ES-I3 (cell line): ENCODE measurements at regions not wholly inside any gene's neighbourhood (a gene's known extent, or its start where the extent isn't known, plus 50 kb on each side); places are given as distances from the start of the nearest gene placed in this dataset.
"Not testable (repeated sequence)": the region's sequence is repeated elsewhere in the genome, so short reads cannot be mapped to it uniquely, and the experiment has no call there.

Experiments
- H3K36me3 ChIP-seq: 2 replicates; pipeline ENCODE4 v1.6.1; 2013; ENCODE audit warnings: mild to moderate bottlenecking, low read length, control low read depth, moderate library complexity; ENCODE audit not compliant: insufficient read depth
- H3K4me1 ChIP-seq: 2 replicates; pipeline ENCODE4 v1.6.1; 2013; ENCODE audit warnings: mild to moderate bottlenecking, control low read depth, low read length; ENCODE audit not compliant: insufficient read depth
- H3K9ac ChIP-seq: 2 replicates; pipeline ENCODE4 v1.6.1; 2013; ENCODE audit warnings: low read depth, mild to moderate bottlenecking, low read length, moderate library complexity
- H3K9me3 ChIP-seq: 2 replicates; pipeline ENCODE4 v1.6.1; 2013; ENCODE audit warnings: mild to moderate bottlenecking, low read length, moderate library complexity; ENCODE audit not compliant: control insufficient read depth, insufficient read depth

- no peaks in the 10 kb centered on the region for H3K36me3 ChIP-seq
- H3K4me1 ChIP-seq = no peaks in the 10 kb centered on the region
- H3K9me3 ChIP-seq = no peaks in the 10 kb centered on the region
- no peak overlapping the region for H3K9ac ChIP-seq
These were observed 1886.0 kb upstream of the PCDH7 start for GRCh38 chr4:28834120-28834519.

DNA sequence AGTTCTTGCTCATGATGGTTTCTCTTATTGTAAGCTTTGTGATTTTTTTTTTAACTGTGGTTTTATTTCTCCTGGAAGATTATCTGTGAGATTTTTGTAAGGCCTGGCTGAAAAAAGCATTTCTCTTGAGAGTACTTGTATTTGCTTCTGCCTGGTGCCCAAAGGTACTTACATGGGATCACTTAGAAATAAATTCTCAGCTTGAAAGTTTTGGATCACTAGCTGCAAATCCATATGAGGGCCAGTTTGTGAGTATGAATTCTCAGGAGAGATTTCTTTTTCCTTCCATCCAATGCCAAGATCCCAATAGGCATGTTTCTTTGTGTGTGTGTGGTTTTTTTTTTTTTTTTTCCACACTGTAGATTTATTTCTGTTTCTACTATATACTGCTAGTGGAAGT lies 1884.7 kb upstream of the PCDH7 start:
- Histone ChIP-seq H3K36me3 (no peaks in the 10 kb centered on the region), H3K9ac (no peak overlapping the region), H3K4me1 (no peaks in the 10 kb centered on the region), H3K9me3 (no peaks in the 10 kb centered on the region)

- H3K9me3 ChIP-seq = no peaks in the 10 kb centered on the region
These were observed 1877.9 kb upstream of the PCDH7 start for GRCh38 chr4:28842271-28842670.

GRCh38 chr4:28845158-28845557 lies 1875.0 kb upstream of the PCDH7 start:
- Histone ChIP-seq H3K36me3 (no peaks in the 10 kb centered on the region), H3K9me3 (no peaks in the 10 kb centered on the region), H3K4me1 (no peaks in the 10 kb centered on the region), H3K9ac (no peak overlapping the region)

More at GRCh38 chr4:28842271-28842670, 1877.9 kb upstream of the PCDH7 start:
- no peaks in the 10 kb centered on the region for H3K36me3 ChIP-seq
- H3K4me1 ChIP-seq = no peaks in the 10 kb centered on the region
- H3K9ac ChIP-seq = no peak overlapping the region

- H3K9ac ChIP-seq, H3K9me3 ChIP-seq, H3K36me3 ChIP-seq, H3K4me1 ChIP-seq: not testable (repeated sequence)
These were observed 1863.1 kb upstream of the PCDH7 start for GRCh38 chr4:28857028-28857427.

DNA sequence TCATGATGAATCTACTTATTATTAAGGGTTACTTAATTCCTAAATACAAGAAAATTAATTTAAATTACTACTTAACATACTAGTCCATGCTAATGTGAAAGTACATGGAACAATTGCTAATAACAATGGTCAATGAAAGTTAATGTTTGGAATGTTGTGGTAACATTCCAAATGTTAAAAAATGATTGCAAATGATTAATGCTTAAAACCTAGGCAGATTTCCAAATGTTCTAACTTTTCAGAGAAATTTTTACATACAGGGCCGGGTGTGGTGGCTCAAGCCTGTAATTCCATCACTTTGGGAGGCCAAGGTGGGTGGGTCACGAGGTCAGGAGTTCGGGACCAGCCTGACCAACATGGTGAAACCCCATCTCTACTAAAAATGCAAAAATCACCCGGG lies 1851.3 kb upstream of the PCDH7 start:
- Histone ChIP-seq H3K4me1 (no peaks in the 10 kb centered on the region), H3K9me3 (no peaks in the 10 kb centered on the region), H3K36me3 (no peaks in the 10 kb centered on the region), H3K9ac (no peak overlapping the region)

- H3K4me1 ChIP-seq = peaks cover 4% of the 10 kb centered on the region; the same call in 1 of the 2 replicates
- H3K9me3 ChIP-seq = no peaks in the 10 kb centered on the region
- H3K9ac ChIP-seq = no peak overlapping the region
- H3K36me3 ChIP-seq = no peaks in the 10 kb centered on the region
These were observed 1841.0 kb upstream of the PCDH7 start for GRCh38 chr4:28879178-28879577.

- Histone ChIP-seq H3K9ac (no peak overlapping the region), H3K36me3 (no peaks in the 10 kb centered on the region), H3K9me3 (no peaks in the 10 kb centered on the region), H3K4me1 (peaks cover 4% of the 10 kb centered on the region; the same call in 1 of the 2 replicates)
These were observed 1840.3 kb upstream of the PCDH7 start for GRCh38 chr4:28879900-28880299.

DNA sequence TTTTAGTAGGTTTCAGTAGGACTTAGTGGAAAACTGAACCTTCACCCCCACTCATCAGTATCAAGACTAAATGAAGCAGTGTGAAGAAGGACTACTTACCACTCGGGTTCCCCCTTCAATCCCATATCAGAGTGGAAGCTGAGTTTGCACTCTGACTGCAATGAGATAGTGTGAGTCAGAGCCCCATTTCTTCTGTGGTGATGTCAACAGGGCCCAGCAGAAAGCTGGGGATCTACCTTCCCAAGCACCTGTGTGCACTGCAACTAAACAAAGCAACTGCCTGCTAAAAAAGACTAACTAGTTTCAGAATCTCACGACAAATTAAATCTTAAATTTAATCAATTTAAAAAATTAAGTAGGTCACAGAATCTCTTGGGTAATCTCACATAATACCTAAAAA lies 1837.0 kb upstream of the PCDH7 start:
- Histone ChIP-seq H3K9me3 (no peaks in the 10 kb centered on the region), H3K4me1 (peaks cover 4% of the 10 kb centered on the region; the same call in 1 of the 2 replicates), H3K36me3 (no peaks in the 10 kb centered on the region), H3K9ac (no peak overlapping the region)

DNA sequence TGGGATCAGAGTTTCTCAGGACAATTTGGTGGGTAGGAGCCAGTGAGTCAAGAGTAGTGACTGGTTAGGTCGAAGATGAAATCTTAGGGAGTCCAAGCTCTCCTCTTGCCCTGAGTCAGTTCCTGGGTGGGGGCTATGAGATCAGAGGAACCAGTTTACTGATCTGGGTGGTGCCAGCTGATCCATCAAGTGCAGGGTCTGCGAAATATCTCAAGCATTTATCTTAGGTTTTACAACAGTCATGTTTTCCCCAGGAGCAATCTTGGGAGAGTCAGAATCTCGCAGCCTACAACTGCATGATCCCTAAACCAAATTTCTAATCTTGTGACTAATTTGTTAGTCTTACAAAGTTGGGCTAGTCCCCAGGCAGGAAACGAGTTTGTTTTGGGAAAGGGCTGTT lies 1833.2 kb upstream of the PCDH7 start:
- no peaks in the 10 kb centered on the region for H3K36me3 ChIP-seq
- H3K4me1 ChIP-seq = peaks cover 4% of the 10 kb centered on the region; the same call in 1 of the 2 replicates
- H3K9ac ChIP-seq = no peak overlapping the region
- no peaks in the 10 kb centered on the region for H3K9me3 ChIP-seq

DNA sequence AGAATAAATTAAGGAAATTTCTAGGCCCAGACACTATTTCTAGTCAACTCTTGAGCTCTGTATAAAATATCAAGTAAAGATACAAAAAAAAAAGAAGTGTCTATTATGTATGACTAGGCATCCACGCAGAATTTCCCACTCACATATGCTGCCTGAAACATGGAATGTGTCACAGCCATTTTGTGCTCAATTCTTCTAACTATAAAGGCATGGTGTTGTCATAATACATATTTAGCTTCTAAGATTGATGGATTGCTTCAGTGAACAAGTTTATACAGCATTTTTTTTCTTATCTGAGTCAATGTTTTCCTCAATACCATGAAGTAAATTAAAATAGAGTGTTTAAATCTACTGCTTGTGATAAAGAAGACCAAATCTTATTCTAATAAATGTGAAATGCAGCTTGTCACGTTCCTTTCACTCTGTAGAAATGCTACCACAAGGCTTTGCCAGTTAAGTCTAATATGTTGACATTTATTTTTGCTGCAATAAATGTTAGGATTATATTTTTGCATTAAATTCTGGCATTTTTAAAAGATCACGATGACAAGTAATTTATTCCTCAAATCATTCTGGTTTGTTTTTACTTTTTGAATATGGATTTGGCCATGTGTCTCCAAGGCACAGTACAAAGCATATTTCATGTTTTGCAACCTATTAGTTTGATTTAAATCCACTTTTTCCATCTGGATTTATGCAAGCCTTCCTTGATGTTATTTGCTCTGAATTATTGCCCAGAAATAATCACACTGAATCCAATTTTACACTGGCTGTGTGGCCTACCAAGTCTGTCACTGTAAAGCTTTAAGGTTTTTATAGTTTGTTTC lies 1829.0 kb upstream of the PCDH7 start:
- H3K36me3 ChIP-seq = no peaks in the 10 kb centered on the region
- H3K4me1 ChIP-seq = no peaks in the 10 kb centered on the region
- no peaks in the 10 kb centered on the region for H3K9me3 ChIP-seq
- H3K9ac ChIP-seq = no peak overlapping the region

GRCh38 chr4:28913466-28913865 lies 1806.7 kb upstream of the PCDH7 start:
- Histone ChIP-seq H3K9me3 (no peaks in the 10 kb centered on the region), H3K4me1 (no peaks in the 10 kb centered on the region), H3K36me3 (no peaks in the 10 kb centered on the region), H3K9ac (no peak overlapping the region)

- Histone ChIP-seq H3K9ac (no peak overlapping the region), H3K36me3 (no peaks in the 10 kb centered on the region), H3K9me3 (no peaks in the 10 kb centered on the region), H3K4me1 (no peaks in the 10 kb centered on the region)
These were observed 1803.6 kb upstream of the PCDH7 start for GRCh38 chr4:28916585-28916984.

GRCh38 chr4:28918871-28919270 lies 1801.3 kb upstream of the PCDH7 start:
- Histone ChIP-seq H3K4me1 (no peaks in the 10 kb centered on the region), H3K9ac (no peak overlapping the region), H3K9me3 (no peaks in the 10 kb centered on the region), H3K36me3 (no peaks in the 10 kb centered on the region)

GRCh38 chr4:28921886-28922285 lies 1798.3 kb upstream of the PCDH7 start:
- Histone ChIP-seq H3K9me3 (no peaks in the 10 kb centered on the region), H3K9ac (no peak overlapping the region), H3K4me1 (no peaks in the 10 kb centered on the region), H3K36me3 (no peaks in the 10 kb centered on the region)
